GM13977 (cell line): ENCODE measurements at regions not wholly inside any gene's neighbourhood (a gene's known extent, or its start where the extent isn't known, plus 50 kb on each side); places are given as distances from the start of the nearest gene placed in this dataset.

ENCODE experiments used
- DNase-seq: peaks from one replicate; pipeline ENCODE4 v3.0.0; 2012; ENCODE audit warnings: low spot score
- in situ Hi-C: fragments of 300-500 bp; cut with MboI; formaldehyde crosslinking; loops from one replicate; pipeline ENCODE4 v1.12.0; 2022; ENCODE audit warnings: low sequenced_read_pairs, low pct_unique_long_range_greater_than_20kb, mixed read lengths, inconsistent platforms; ENCODE audit not compliant: unreplicated experiment
- TF ChIP-seq, protein P1 (sequence below): IDR thresholded peaks from 2 replicates; pipeline ENCODE4 v1.5.1; 2012; ENCODE audit warnings: mild to moderate bottlenecking, control low read depth; ENCODE audit not compliant: insufficient read depth; ENCODE audit errors: extremely low read depth, missing control alignments

DNA sequence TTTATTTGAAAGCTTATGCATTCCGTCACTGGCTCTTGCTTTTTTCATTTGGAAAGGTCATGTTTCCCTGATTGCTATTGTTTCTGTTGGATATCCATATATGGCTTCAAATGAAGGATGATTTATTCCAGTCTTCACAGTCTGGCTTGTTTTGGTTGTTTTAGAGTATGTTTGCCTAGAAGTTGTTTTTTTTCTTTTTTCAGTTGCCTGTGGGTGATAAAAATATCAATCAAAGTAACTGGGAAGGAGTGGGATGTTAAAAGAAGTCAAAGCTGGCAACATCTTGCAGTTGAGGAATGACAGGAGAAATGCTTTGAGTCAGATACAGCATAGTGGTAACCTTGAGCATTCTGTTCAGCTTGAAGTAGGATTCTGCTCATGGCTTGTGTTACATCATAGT, 610.5 kb downstream of the PLOD2 start:
- in situ Hi-C loops, result no loop called here
- TF ChIP-seq, protein P1, sequence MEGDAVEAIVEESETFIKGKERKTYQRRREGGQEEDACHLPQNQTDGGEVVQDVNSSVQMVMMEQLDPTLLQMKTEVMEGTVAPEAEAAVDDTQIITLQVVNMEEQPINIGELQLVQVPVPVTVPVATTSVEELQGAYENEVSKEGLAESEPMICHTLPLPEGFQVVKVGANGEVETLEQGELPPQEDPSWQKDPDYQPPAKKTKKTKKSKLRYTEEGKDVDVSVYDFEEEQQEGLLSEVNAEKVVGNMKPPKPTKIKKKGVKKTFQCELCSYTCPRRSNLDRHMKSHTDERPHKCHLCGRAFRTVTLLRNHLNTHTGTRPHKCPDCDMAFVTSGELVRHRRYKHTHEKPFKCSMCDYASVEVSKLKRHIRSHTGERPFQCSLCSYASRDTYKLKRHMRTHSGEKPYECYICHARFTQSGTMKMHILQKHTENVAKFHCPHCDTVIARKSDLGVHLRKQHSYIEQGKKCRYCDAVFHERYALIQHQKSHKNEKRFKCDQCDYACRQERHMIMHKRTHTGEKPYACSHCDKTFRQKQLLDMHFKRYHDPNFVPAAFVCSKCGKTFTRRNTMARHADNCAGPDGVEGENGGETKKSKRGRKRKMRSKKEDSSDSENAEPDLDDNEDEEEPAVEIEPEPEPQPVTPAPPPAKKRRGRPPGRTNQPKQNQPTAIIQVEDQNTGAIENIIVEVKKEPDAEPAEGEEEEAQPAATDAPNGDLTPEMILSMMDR, result no peak
- no peak for DNase-seq

DNA sequence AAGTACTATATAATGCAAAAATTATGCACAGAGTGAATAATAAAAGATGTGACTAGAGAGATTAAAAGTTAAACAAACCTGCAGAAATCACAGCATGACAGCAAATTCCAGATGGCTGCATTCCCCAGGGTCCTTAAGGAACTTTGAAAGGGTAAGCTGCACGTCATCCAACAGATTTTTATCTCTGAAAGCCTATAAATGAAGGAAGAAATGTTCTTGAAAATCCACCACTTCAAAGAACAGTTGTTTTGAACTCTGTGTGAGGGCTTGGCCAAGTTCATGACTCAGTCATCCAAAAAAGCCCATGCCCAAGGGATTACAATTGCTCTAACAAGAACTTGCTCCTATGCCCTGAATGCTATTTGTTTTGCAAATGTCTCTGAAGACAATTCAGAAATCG, 603.6 kb downstream of the PLOD2 start:
- TF ChIP-seq, protein P1, result no peak
- DNase-seq, result no peak

DNA sequence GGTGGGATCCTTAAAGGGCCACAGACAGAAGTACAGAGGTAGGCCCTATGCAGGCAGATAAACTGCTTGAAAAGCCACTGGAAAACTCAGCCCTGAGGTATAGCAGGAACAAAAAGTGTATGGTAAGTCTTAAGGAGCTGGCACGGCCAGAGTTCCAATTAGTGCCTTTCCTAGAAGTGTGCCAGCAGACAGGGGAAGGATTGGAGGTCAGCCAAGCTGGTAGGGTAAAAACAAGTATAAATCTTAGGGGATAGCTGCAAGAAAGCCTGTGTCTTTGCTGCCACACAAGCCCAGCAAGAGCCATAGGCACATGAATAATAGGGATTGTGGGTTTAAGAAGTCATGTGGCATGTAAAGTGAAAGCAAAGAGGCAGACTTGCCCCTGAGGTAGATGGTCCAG, 582.5 kb downstream of the PLOD2 start:
- DNase-seq, result no peak
- in situ Hi-C loops, result no loop called here

More for the DNA sequence above, 603.6 kb downstream of the PLOD2 start:
- in situ Hi-C loops, result no loop called here

DNA sequence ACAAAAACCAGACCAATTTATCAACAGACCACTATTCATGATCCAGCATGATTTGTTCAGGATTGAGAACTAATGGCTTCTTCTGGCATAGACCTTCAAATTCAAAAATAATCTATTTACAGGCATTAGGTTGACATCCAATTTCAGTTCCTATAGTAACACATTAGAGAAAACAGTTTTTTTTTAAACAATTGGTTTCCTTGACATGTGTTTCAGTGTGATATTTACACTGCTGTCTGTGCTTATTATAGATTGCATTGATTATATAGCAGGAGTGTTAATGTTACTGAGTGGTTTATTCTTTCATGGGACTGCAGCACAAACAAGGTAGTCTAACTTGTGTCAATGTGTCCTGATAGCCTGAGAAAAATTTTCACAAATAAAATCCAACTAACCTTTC, 579.3 kb downstream of the PLOD2 start:
- no peak for DNase-seq
- in situ Hi-C loops, result no loop called here
- TF ChIP-seq, protein P1, result no peak

More for the DNA sequence above, 582.5 kb downstream of the PLOD2 start:
- TF ChIP-seq, protein P1, result no peak

DNA sequence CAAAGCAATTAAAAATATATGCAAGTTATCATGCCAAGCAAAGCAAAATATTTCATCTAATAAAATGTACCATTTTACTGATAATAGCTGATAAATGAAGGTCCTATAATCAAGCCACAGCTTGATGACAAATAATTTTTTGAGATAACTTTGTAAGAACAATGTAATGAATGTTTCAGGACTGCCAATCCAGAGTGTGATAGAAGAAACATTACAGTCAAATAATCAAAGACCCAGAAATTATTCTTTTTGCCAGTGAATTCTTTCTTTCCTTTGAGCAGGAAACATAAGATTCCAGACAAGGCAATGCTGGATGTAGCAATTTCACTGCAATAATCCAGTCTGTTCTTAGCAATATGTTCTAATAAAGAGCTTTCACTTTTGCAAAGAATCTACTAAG, 556.1 kb downstream of the PLOD2 start:
- in situ Hi-C loops, result no loop called here
- TF ChIP-seq, protein P1, result no peak
- no peak for DNase-seq

DNA sequence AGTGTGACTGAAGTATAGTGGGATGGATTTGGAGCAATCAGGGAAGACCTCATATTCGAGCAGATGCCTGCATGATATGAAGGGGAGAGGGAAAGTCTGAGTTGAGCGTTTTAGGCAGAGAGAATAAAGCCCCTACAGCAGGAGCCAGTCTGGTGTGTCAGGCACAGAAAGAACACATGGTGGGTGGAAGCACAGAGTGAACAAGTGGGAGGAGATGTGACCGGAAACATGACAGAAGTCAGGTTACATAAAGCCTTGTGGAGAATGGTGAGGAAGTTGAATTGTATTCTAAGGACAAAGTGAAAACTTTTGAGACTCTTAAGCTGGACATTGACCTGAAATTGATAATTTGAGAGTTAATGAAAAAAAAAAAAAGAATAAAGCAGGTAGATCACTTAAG, 541.0 kb downstream of the PLOD2 start:
- TF ChIP-seq, protein P1, result no peak
- in situ Hi-C loops, result no loop called here
- no peak for DNase-seq

DNA sequence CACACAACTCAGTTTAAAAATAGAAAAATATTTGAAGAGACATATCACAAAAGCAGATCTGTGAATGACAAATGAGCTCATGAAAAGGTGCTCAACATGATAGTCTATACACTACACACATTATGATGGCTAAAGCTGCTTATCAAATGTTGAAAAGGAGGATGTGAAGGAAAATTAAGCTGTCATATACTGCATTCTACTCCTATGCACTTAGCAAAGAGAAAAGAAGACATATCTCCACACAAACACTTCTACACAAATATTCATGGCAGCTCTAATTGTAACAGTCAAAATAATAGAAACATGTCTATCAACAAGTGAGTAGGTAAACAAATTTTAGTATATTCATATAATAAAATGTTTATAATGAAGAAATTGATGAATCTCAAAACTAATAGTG, 540.5 kb downstream of the PLOD2 start:
- in situ Hi-C loops, result no loop called here
- TF ChIP-seq, protein P1, result no peak
- DNase-seq, result no peak
